Esophagus squamous epithelium (tissue), 5 donors: ENCODE measurements at regions not wholly inside any gene's neighbourhood (a gene's known extent, or its start where the extent isn't known, plus 50 kb on each side); places are given as distances from the start of the nearest gene placed in this dataset.
A peak's percentile ranks its signal among the peaks of the same experiment; 100 is the strongest.

Source experiments
- DNase-seq: peaks from one replicate; lab custom pipeline; 2025; lab: John Stamatoyannopoulos, UW
- H3K27ac ChIP-seq, 4 donors: fragments of 200-600 bp; sonication (generic); one replicate each; pipeline ENCODE4 v1.5.1; 2016 to 2019; ENCODE audit warnings: mild to moderate bottlenecking in 1 of 4
- H3K27me3 ChIP-seq, 4 donors: fragments of 200-600 bp; sonication (generic); 1 replicate in 3 of 4; 2 replicates in 1 of 4; pipeline versions ENCODE4 v1.5.1 to v1.6.0; 2017 to 2021; ENCODE audit warnings: antibody characterized with exemption in 1 of 4
- H3K36me3 ChIP-seq, 3 donors: fragments of 200-600 bp; sonication (generic); one replicate each; pipeline ENCODE4 v1.5.1; 2016 to 2019
- H3K4me1 ChIP-seq, 3 donors: fragments of 200-600 bp; sonication (generic); one replicate each; pipeline ENCODE4 v1.5.1; 2017 to 2019
- H3K4me3 ChIP-seq, 4 donors: fragments of 200-600 bp; sonication (generic); 1 replicate in 3 of 4; 2 replicates in 1 of 4; pipeline ENCODE4 v1.5.1; 2016 to 2019; ENCODE audit warnings: mild to moderate bottlenecking in 2 of 4, moderate library complexity in 1 of 4
- H3K9me3 ChIP-seq, 3 donors: fragments of 200-600 bp; sonication (generic); one replicate each; pipeline ENCODE4 v1.5.1; 2016 to 2019
- POLR2A ChIP-seq, 4 donors: fragments of 450-650 bp; IDR thresholded peaks; one replicate each; pipeline ENCODE4 v1.6.1; 2017; ENCODE audit warnings: antibody characterized with exemption in 4 of 4, mild to moderate bottlenecking in 4 of 4, moderate library complexity in 3 of 4
- WGBS, 2 donors: methylation state at CpG; one replicate each; pipeline ENCODE4 v1.1.5; 2018; 5-methylcytosine and 5-hydroxymethylcytosine counted together
- intact Hi-C: fragments of 100-400 bp; cut with DNase I; formaldehyde crosslinking; loops from one replicate; pipeline ENCODE4 v1.15.0; 2022
- TF ChIP-seq, protein P1 (sequence below), 6 experiments: fragments of 450-650 bp in 4 of 6; fragments of 200-600 bp in 2 of 6; sonication (generic) in 2 of 6; IDR thresholded peaks; one replicate each; pipeline ENCODE4 v1.5.1; 2016 to 2019; ENCODE audit warnings: antibody characterized with exemption in 6 of 6, mild to moderate bottlenecking in 4 of 6, moderate library complexity in 4 of 6
- donor health status: DM: yes; HTN: yes; CAD: no.

DNA sequence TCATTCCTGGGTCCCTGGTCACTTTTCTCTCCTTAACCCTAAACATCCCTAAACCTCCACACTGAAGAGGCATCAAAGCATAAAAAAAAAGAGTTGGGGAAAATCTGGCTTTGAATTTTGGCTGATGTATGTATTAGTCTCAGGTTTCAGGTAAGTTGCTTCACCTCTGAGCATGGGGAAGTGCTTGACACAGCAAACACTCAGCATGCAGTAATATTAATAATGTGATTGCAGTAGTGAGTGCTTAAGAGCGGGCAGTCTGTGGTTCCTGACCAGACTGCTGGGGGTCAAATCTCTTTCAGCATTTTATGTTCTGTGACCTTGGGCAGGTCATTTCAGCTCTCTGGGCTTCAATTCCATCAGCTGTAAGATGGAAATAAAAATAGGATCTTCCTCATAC is 467.9 kb downstream of the SOX2 start:
- no peak for DNase-seq
- H3K9me3 ChIP-seq = no peaks in the 10 kb centered on the region
- intact Hi-C loops = no loop called here
- H3K4me3 ChIP-seq = no peak overlapping the region
- H3K27me3 ChIP-seq = no peaks in the 10 kb centered on the region
- H3K4me1 ChIP-seq = peaks cover 0 to 26% (median 7%) of the 10 kb centered on the region in 3 donors
- H3K27ac ChIP-seq = no peak overlapping the region
- WGBS, 2 donors = 92 to 93% methylated on average over 1 of the region's 1 CpG
- no peaks in the 10 kb centered on the region for H3K36me3 ChIP-seq
- TF ChIP-seq, protein P1, sequence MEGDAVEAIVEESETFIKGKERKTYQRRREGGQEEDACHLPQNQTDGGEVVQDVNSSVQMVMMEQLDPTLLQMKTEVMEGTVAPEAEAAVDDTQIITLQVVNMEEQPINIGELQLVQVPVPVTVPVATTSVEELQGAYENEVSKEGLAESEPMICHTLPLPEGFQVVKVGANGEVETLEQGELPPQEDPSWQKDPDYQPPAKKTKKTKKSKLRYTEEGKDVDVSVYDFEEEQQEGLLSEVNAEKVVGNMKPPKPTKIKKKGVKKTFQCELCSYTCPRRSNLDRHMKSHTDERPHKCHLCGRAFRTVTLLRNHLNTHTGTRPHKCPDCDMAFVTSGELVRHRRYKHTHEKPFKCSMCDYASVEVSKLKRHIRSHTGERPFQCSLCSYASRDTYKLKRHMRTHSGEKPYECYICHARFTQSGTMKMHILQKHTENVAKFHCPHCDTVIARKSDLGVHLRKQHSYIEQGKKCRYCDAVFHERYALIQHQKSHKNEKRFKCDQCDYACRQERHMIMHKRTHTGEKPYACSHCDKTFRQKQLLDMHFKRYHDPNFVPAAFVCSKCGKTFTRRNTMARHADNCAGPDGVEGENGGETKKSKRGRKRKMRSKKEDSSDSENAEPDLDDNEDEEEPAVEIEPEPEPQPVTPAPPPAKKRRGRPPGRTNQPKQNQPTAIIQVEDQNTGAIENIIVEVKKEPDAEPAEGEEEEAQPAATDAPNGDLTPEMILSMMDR (IDR thresholded peaks at IDR 0.05) = no peak
- TF ChIP-seq POLR2A (IDR thresholded peaks at IDR 0.05) = no peak

DNA sequence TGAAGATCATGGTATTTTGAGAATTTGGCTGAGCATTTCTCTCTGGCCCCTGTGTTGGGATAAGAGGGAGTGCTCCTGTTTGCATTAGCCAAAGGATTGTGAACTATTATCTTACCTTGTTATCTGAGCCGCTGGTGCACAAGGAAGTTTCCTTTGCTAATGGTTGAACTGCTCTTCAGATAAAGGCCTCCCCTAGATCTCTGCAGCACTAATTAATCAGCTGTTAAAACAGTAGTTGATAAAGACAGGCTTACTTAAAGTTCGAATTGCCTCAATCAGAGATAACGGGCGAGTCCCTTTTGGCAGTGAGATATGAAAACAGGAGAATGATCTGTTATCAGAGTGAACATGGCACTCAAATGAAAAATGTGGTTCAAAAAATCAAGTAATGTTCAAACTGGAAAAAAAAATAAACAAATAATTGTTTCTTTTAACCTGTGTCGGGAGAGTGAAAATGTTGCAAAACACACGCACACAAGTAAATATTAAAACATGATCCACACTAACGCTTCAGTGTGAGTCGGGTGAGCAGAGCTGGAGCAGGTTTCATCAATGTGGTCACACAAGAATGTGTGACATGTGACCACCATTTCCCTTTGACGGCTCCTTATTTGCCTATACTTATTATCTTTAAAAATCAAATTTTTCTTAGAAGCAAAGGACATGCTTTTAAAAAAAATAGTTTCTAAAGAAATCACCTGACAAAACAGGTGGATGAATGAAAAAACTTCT is 469.1 kb downstream of the SOX2 start:
- peaks cover 0 to 33% (median 7%) of the 10 kb centered on the region in 3 donors for H3K4me1 ChIP-seq
- WGBS, 2 donors = 62 to 65% methylated on average over 9 of the region's 9 CpGs
- intact Hi-C loops = no loop called here

DNA sequence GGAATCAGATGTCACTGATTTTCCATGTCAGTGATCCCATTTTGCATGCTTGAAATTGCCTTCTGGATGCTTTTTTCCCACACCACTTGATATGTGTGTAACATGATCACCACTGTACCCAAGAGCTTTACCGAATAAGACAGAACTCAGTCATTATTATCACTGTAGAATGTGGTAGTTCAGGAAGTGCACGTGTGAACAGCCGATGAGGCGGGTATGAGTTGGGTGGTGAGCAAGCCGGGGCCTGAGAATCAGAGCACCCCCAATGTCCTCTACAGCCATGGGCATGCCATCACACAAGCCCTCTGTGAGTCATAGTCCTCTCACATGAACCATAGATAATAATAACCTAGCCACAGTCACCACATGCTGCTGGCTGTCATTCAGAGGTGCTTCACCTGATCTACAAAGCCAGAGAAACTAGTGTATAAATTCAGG is 470.8 kb downstream of the SOX2 start:
- Histone ChIP-seq H3K4me3 (no peak overlapping the region), H3K27me3 (no peaks in the 10 kb centered on the region), H3K27ac (peak overlapping the region in 1 of 4 donors; percentile 4), H3K4me1 (peaks cover 0 to 33% (median 7%) of the 10 kb centered on the region in 3 donors), H3K36me3 (no peaks in the 10 kb centered on the region), H3K9me3 (no peaks in the 10 kb centered on the region)
- no peak for DNase-seq
- WGBS, 2 donors = 20 to 43% methylated on average over 3 to 4 of the region's 5 CpGs
- intact Hi-C loops = no loop called here
- no peak for TF ChIP-seq POLR2A (IDR thresholded peaks at IDR 0.05)
- TF ChIP-seq, protein P1 (IDR thresholded peaks at IDR 0.05) = no peak

More for the DNA sequence above, 469.1 kb downstream of the SOX2 start:
- no peaks in the 10 kb centered on the region for H3K36me3 ChIP-seq
- H3K4me3 ChIP-seq = no peak overlapping the region
- no peaks in the 10 kb centered on the region for H3K27me3 ChIP-seq
- H3K27ac ChIP-seq = no peak overlapping the region
- no peaks in the 10 kb centered on the region for H3K9me3 ChIP-seq
- TF ChIP-seq POLR2A (IDR thresholded peaks at IDR 0.05) = no peak
- TF ChIP-seq, protein P1 (IDR thresholded peaks at IDR 0.05) = no peak
- DNase-seq = no peak

DNA sequence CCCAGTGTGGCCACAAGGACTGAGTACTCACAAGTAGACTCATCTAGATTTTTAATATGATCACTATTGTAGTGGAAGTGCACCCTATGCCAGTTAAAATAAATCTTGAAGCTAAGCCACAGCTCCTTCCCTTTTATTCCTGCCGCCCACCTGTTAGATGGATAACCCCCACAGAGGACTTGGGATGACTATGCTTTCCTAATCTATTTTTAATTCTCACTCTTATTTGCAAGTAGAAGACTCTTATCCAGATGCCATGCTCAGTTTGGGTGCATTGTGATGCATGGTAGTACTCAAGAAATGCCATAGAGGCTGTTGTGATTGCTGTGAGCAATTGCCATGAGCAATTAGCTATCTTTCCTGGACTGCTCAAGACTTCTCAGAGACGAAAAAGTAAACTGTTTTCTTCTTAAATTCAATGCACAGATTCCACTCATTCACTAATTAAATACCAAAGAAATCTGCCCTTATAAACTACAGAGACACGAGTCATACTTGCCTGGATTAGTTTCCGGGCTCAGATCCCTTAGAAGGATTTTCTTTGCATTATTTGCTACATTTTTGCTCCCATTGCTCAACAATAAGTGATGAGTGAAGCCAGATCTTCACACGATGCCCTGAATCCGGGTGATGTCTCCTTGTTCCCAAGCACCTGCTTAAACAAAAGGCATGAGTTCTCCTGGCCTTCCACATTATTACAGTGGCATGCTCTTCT is 472.1 kb downstream of the SOX2 start:
- Histone ChIP-seq H3K27ac (peak overlapping the region in 1 of 4 donors; percentile 4), H3K4me1 (peaks cover 0 to 33% (median 7%) of the 10 kb centered on the region in 3 donors), H3K27me3 (no peaks in the 10 kb centered on the region), H3K4me3 (no peak overlapping the region), H3K36me3 (no peaks in the 10 kb centered on the region), H3K9me3 (no peaks in the 10 kb centered on the region)
- 19 to 35% methylated on average over 6 of the region's 6 CpGs for WGBS, 2 donors
- no peak for DNase-seq
- intact Hi-C loops = no loop called here
- TF ChIP-seq, protein P1 (IDR thresholded peaks at IDR 0.05) = no peak
- no peak for TF ChIP-seq POLR2A (IDR thresholded peaks at IDR 0.05)

DNA sequence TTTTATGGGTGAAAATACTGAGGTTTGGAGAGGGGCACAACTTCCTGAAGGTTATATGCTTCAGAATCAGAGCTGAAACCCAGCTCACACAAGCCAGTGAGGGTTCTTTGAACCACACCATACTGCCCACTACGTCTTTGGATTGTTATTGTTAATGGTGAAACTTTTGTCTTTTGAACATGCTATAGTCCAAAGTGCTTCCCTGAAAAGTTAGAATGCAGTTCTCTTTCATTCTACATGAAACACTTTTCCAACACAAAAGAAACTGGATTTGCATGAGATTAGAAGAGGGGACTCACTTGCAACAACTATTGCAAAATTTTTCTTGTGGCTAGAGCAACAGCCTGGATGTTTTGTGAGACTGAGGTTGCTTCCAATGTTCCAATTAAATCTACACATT is 473.6 kb downstream of the SOX2 start:
- no peak overlapping the region for H3K27ac ChIP-seq
- no peak for TF ChIP-seq POLR2A (IDR thresholded peaks at IDR 0.05)
- TF ChIP-seq, protein P1 (IDR thresholded peaks at IDR 0.05) = no peak
- no peak overlapping the region for H3K4me3 ChIP-seq
- peaks cover 0 to 33% (median 7%) of the 10 kb centered on the region in 3 donors for H3K4me1 ChIP-seq
- WGBS, 2 donors = 50 to 64% methylated on average over 1 of the region's 1 CpG
- DNase-seq = no peak
- H3K36me3 ChIP-seq = no peaks in the 10 kb centered on the region
- intact Hi-C loops = no loop called here
- H3K27me3 ChIP-seq = no peaks in the 10 kb centered on the region
- H3K9me3 ChIP-seq = no peaks in the 10 kb centered on the region
